GM19438 (cell line): ENCODE measurements at regions not wholly inside any gene's neighbourhood (a gene's known extent, or its start where the extent isn't known, plus 50 kb on each side); places are given as distances from the start of the nearest gene placed in this dataset.

Source experiments
- ATAC-seq: cut with Tn5 transposase; IDR thresholded peaks from one replicate; pipeline ENCODE4 v1.9.1; 2021; ENCODE audit warnings: low read depth; ENCODE audit not compliant: unreplicated experiment

DNA sequence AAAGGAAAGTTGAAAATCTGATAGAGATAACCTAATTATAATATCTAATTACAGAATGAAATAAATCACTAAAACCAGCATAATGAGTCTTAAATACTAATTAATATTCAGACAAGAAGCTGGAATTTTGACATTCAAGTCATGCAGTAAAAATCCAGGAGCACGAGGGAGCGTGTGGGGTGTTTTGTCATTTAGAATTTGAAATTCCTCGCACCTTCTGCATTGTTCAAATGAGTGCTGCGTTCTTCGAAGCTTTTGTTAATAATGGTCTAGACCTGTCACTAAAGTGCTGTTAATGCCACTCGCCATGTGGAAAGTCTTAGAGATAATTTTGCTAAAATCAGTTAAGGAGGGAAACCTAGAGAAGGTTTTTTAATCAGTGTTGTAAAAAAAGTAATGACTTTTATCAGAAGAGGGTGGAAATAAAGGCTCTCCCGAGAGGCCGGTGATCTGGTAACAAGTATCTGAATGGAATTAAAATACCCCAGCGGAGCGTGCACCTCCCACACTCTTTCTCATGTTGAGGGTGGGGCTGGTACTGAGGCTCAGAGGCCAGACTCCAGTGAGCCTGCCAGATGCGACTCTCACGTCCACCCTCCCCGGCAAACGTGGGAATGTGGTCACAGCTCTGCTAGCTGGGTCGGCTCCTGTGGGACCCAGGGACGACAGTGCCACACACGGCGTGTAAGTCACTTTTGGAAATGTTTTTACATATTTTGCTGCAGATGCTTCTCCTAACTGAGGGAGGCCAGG is 69.4 kb upstream of the MYT1L start:
- ATAC-seq: no peak

DNA sequence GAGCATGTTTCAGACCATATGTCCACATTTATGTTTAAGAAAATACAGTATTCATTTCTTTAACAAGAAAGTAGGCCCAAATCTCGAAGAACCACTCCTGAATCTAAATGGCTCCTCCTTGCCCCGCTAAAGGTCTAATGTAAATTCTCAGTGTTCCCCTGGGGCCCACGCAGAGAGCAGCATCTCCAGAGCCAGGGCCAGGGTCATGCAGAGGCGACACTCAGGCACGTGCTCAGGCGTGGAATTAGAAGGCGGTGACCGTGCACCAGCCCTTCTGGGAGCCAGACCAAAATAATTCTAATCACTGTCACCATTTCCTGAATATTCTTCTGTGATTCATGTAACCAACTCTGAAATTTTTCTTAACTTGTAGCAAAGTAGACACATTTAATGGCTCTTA is 68.3 kb upstream of the MYT1L start:
- no peak for ATAC-seq

DNA sequence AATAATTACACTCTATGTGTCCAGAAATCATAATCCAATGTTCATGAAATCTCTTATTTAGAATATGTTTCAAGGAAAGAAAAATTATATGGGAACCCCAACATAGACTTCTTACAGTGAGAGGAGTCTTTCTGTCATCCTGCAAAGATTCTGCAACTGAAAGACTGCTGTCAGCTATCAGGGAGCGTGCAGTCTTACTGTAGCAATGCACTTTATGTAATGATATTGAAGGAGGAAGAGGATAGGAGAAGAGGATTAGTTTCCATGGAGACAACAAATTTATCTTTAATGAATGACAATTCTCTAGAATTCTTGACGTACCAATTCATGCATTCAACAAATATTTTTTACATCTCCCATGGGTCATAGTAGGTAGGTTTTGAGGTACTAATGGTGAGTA is 61.3 kb upstream of the MYT1L start:
- no peak for ATAC-seq

DNA sequence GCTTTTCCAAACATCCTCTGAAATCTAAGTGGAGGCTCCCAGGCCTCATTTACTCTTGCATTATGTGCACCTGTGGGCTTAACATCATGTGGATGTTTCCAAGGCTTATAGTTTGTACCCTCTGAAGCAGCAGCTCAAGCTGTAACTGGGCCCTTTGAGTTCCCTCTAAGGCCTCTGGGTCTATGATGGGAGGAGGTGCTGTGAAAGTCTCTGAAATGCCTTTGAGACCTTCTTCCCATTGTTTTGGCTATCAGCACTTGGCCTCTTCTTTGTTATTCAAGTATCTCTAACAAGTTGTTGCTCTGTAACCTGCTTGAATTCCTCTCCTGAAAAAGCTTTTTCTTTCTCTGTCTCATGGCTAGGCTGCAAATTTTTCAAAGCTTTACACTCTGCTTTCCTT is 58.1 kb upstream of the MYT1L start:
- ATAC-seq: no peak
